ENCODE measurements at regions not wholly inside any gene's neighbourhood (a gene's known extent, or its start where the extent isn't known, plus 50 kb on each side); places are given as distances from the start of the nearest gene placed in this dataset.

DNA sequence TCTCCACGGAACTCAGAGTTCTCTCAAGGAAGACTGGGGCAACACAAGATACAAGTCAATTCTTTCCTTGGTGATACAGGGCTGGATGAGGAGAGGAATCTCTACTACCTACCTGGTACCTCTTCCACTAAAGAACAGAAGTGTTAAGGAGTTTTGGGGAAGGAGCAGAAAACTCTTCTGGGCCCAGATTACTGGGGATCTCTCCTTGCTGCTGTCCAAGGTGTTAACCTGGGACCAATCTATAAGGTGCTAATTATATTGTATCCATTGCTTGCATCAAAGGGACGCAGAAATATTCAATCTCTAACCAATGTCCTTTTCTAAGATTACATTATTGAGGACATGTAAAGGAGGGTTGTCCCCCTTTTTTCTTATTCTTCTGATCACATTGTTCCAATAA lies 1102.5 kb downstream of the AMY1C start (continued):
- TF ChIP-seq, protein P1, sequence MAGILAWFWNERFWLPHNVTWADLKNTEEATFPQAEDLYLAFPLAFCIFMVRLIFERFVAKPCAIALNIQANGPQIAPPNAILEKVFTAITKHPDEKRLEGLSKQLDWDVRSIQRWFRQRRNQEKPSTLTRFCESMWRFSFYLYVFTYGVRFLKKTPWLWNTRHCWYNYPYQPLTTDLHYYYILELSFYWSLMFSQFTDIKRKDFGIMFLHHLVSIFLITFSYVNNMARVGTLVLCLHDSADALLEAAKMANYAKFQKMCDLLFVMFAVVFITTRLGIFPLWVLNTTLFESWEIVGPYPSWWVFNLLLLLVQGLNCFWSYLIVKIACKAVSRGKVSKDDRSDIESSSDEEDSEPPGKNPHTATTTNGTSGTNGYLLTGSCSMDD (CRISPR knock-in tag; IDR thresholded peaks at IDR 0.05), result no peak
- TF ChIP-seq LCORL (IDR thresholded peaks at IDR 0.05) (no peak), LCORL (CRISPR knock-in tag; IDR thresholded peaks at IDR 0.05) (no peak), MIER3 (CRISPR knock-in tag; IDR thresholded peaks at IDR 0.05; ENCODE audit: borderline replicate concordance) (no peak), BCL6 (CRISPR knock-in tag; IDR thresholded peaks at IDR 0.05) (no peak)
- TF ChIP-seq, protein P2, sequence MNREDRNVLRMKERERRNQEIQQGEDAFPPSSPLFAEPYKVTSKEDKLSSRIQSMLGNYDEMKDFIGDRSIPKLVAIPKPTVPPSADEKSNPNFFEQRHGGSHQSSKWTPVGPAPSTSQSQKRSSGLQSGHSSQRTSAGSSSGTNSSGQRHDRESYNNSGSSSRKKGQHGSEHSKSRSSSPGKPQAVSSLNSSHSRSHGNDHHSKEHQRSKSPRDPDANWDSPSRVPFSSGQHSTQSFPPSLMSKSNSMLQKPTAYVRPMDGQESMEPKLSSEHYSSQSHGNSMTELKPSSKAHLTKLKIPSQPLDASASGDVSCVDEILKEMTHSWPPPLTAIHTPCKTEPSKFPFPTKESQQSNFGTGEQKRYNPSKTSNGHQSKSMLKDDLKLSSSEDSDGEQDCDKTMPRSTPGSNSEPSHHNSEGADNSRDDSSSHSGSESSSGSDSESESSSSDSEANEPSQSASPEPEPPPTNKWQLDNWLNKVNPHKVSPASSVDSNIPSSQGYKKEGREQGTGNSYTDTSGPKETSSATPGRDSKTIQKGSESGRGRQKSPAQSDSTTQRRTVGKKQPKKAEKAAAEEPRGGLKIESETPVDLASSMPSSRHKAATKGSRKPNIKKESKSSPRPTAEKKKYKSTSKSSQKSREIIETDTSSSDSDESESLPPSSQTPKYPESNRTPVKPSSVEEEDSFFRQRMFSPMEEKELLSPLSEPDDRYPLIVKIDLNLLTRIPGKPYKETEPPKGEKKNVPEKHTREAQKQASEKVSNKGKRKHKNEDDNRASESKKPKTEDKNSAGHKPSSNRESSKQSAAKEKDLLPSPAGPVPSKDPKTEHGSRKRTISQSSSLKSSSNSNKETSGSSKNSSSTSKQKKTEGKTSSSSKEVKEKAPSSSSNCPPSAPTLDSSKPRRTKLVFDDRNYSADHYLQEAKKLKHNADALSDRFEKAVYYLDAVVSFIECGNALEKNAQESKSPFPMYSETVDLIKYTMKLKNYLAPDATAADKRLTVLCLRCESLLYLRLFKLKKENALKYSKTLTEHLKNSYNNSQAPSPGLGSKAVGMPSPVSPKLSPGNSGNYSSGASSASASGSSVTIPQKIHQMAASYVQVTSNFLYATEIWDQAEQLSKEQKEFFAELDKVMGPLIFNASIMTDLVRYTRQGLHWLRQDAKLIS (CRISPR knock-in tag; IDR thresholded peaks at IDR 0.05), result no peak
- TF ChIP-seq, protein P3, sequence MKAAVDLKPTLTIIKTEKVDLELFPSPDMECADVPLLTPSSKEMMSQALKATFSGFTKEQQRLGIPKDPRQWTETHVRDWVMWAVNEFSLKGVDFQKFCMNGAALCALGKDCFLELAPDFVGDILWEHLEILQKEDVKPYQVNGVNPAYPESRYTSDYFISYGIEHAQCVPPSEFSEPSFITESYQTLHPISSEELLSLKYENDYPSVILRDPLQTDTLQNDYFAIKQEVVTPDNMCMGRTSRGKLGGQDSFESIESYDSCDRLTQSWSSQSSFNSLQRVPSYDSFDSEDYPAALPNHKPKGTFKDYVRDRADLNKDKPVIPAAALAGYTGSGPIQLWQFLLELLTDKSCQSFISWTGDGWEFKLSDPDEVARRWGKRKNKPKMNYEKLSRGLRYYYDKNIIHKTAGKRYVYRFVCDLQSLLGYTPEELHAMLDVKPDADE (CRISPR knock-in tag; IDR thresholded peaks at IDR 0.05), result no peak

DNA sequence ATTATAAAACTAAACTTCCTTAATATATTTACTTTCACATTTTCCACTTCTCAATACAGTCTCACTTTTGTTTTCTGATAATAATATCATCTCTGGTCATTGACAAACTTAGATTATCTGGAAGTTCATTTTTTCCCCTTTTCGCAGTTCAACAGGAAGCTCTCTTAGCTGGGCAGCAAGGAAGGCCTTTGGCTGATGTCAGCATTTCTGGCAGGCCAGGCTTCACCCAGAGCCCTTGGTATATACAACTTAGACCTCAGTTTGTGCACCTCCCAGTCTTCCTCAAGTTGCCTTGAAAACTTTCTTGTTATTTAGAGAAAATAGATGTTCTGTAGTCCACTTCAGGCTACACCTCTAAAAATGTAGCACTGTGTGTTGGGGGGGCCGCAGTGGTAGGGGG lies 1103.6 kb downstream of the AMY1C start:
- Histone ChIP-seq H4K20me1 (ENCODE audit: insufficient read depth, low read length) (no peaks in the 10 kb centered on the region), H3K4me3 (replicated peaks in 1 of 3; ENCODE audit: insufficient read depth in 1 of 3, low read depth in 2 of 3, low read length in 3 of 3) (no peak overlapping the region), H3K4me1 (ENCODE audit: insufficient read depth, low read length) (no peaks in the 10 kb centered on the region), H3K9ac (ENCODE audit: insufficient read depth, low read depth, low read length) (no peak overlapping the region), H3K27me3 (ENCODE audit: control insufficient read depth in 1 of 2, insufficient read depth in 2 of 2, low read length in 2 of 2) (no peaks in the 10 kb centered on the region), H2AFZ (ENCODE audit: low read length) (no peak overlapping the region), H3K79me2 (ENCODE audit: insufficient read depth, low read length) (no peaks in the 10 kb centered on the region), H3K4me2 (ENCODE audit: low read depth, low read length) (no peak overlapping the region), H3K9me3 (ENCODE audit: low read length) (no peaks in the 10 kb centered on the region), H3K27ac (ENCODE audit: extremely low read length, insufficient read depth, low read length) (no peak overlapping the region), H3K36me3 (replicated peaks in 1 of 2; ENCODE audit: control insufficient read depth in 1 of 2, insufficient read depth in 2 of 2, low read length in 2 of 2) (no peaks in the 10 kb centered on the region)
- in situ Hi-C loops (cut with HindIII; ENCODE audit: extremely low pct_ligation_motif_present, low pct_unique_long_range_greater_than_20kb), result no loop called here
- ATAC-seq (no peak), DNase-seq (ENCODE audit: low spot score) (no peak), FAIRE-seq (no peak)
- TF ChIP-seq MAFK (conservative IDR thresholded peaks at IDR 0.05 in 1 of 2, IDR thresholded peaks at IDR 0.05 in 1 of 2; ENCODE audit: low read length in 2 of 2), result peak; percentile 94 to 97
- TF ChIP-seq, protein P4, sequence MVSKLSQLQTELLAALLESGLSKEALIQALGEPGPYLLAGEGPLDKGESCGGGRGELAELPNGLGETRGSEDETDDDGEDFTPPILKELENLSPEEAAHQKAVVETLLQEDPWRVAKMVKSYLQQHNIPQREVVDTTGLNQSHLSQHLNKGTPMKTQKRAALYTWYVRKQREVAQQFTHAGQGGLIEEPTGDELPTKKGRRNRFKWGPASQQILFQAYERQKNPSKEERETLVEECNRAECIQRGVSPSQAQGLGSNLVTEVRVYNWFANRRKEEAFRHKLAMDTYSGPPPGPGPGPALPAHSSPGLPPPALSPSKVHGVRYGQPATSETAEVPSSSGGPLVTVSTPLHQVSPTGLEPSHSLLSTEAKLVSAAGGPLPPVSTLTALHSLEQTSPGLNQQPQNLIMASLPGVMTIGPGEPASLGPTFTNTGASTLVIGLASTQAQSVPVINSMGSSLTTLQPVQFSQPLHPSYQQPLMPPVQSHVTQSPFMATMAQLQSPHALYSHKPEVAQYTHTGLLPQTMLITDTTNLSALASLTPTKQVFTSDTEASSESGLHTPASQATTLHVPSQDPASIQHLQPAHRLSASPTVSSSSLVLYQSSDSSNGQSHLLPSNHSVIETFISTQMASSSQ (IDR thresholded peaks at IDR 0.05; ENCODE audit: low read depth), result no peak
- TF ChIP-seq, protein P4 (CRISPR knock-in tag; IDR thresholded peaks at IDR 0.05; ENCODE audit: borderline replicate concordance), result no peak
- peak; percentile 96 for TF ChIP-seq MAFF (IDR thresholded peaks at IDR 0.05; ENCODE audit: low read depth, low read length)
- BruUV-seq (replicated peaks), result no TSS peak
- intact Hi-C loops (cut with micrococcal nuclease; ENCODE audit: unreplicated experiment), result no loop called here
- CTCF ChIA-PET (ENCODE audit: low intra/inter-chr PET ratio, low total read pairs), result no interaction called here
- WGBS (ENCODE audit: low lambda C conversion rate), result 0% methylated on average over 2 of the region's 2 CpGs
- POLR2A ChIA-PET, result no interaction called here
